H1 (cell line): ENCODE measurements at regions not wholly inside any gene's neighbourhood (a gene's known extent, or its start where the extent isn't known, plus 50 kb on each side); places are given as distances from the start of the nearest gene placed in this dataset.

Source experiments
- EP300 ChIP-seq, 2 experiments: IDR thresholded peaks; 1 replicate in 1 of 2; 2 replicates in 1 of 2; pipeline ENCODE4 v1.6.1; 2011 to 2012; ENCODE audit warnings: low read depth in 2 of 2, low read length in 2 of 2, mild to moderate bottlenecking in 2 of 2, borderline replicate concordance in 1 of 2, inconsistent platforms in 1 of 2, moderate library complexity in 1 of 2

DNA sequence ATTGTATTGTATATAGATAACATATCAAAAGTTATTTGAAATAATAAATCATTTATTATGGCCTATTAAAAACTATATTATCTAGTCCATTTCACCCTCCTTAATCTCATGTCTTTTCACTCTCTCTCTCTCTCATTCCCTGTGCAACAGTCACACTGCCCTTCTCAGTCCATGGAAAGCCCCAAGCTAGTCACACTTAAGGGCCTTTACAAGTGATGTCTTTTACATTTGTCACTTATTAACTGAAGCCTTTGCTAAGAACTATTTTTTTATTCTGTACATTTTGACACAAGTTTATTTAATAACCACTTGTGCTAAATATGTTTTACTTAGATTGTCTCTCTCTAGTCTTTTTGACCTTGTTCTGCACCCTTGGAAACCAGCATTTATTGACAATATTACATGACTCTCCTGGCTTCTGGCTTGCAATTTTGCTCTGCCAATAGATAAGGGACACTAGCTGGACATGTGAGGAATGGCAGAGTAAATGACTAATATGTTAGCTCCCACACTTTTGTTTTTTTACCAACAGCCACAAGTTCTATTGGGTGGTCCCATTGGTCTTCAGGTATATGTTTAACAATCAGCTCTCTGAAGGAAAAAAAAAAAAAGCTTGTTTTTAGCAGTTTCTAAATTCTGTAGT is 706.8 kb upstream of the POT1 start (continued):
- TF ChIP-seq EP300 (IDR thresholded peaks at IDR 0.05; ENCODE audit: borderline replicate concordance in 1 of 2, low read depth in 2 of 2, low read length in 2 of 2), result no peak
